ENCODE measurements at regions not wholly inside any gene's neighbourhood (a gene's known extent, or its start where the extent isn't known, plus 50 kb on each side); places are given as distances from the start of the nearest gene placed in this dataset.

GRCh38 chrX:790783-791360 lies 160.3 kb downstream of the SHOX start:
- FAIRE-seq, result no peak
- no peaks in the 10 kb centered on the region for H4K20me1 ChIP-seq (ENCODE audit: control insufficient read depth, insufficient read depth)
- 44% methylated on average over 29 of the region's 30 CpGs for WGBS (ENCODE audit: insufficient coverage, insufficient replicate concordance, low lambda C conversion rate, missing lambda C conversion rate)
- no peak overlapping the region for H3K9ac ChIP-seq (ENCODE audit: control insufficient read depth, insufficient read depth, low read length)
- no TSS peak for BruUV-seq (replicated peaks)
- no peaks in the 10 kb centered on the region for H3K36me3 ChIP-seq (ENCODE audit: control insufficient read depth in 2 of 2, insufficient read depth in 2 of 2, low read length in 1 of 2)
- H3K4me3 ChIP-seq, result no peak overlapping the region
- no peaks in the 10 kb centered on the region for H3K27me3 ChIP-seq (replicated peaks in 1 of 2; ENCODE audit: control insufficient read depth in 2 of 2, insufficient read depth in 2 of 2, low read length in 1 of 2)
- no peak overlapping the region for H3K4me2 ChIP-seq (ENCODE audit: control insufficient read depth, insufficient read depth)
- H3K4me1 ChIP-seq (ENCODE audit: control insufficient read depth, insufficient read depth, low read length), result no peaks in the 10 kb centered on the region
- no peaks in the 10 kb centered on the region for H3K79me2 ChIP-seq (ENCODE audit: control insufficient read depth, insufficient read depth, low read length)
- no peak overlapping the region for H3K27ac ChIP-seq (ENCODE audit: control insufficient read depth, insufficient read depth)
- CTCF ChIA-PET, result no interaction called here
- in situ Hi-C loops (cut with MboI), result no loop called here
- H3K9me3 ChIP-seq (replicated peaks; ENCODE audit: control insufficient read depth, insufficient read depth, low read length), result no peaks in the 10 kb centered on the region; the same call in 2 of the 3 replicates
- no peak for TF ChIP-seq BCLAF1 (IDR thresholded peaks at IDR 0.05)
- DNase-seq (ENCODE audit: low read depth, low spot score), result no peak
- SMC1A ChIA-PET (ENCODE audit: uncharacterized antibody, unreplicated experiment), result no interaction called here
- no peak overlapping the region for H2AFZ ChIP-seq (ENCODE audit: control insufficient read depth, low read depth, low read length)
- no peak for ATAC-seq
- POLR2A ChIA-PET, result no interaction called here
- RAD21 ChIA-PET (ENCODE audit: unreplicated experiment), result no interaction called here
- intact Hi-C loops (cut with micrococcal nuclease; ENCODE audit: unreplicated experiment), result no loop called here

GRCh38 chrX:790041-790506 lies 159.5 kb downstream of the SHOX start:
- Histone ChIP-seq H2AFZ (ENCODE audit: control insufficient read depth, low read depth, low read length) (no peak overlapping the region), H3K27ac (ENCODE audit: control insufficient read depth, insufficient read depth) (no peak overlapping the region), H3K27me3 (replicated peaks in 1 of 2; ENCODE audit: control insufficient read depth in 2 of 2, insufficient read depth in 2 of 2, low read length in 1 of 2) (no peaks in the 10 kb centered on the region), H3K4me3 (no peak overlapping the region), H3K79me2 (ENCODE audit: control insufficient read depth, insufficient read depth, low read length) (no peaks in the 10 kb centered on the region), H3K4me2 (ENCODE audit: control insufficient read depth, insufficient read depth) (no peak overlapping the region), H3K4me1 (ENCODE audit: control insufficient read depth, insufficient read depth, low read length) (no peaks in the 10 kb centered on the region), H3K9me3 (replicated peaks; ENCODE audit: control insufficient read depth, insufficient read depth, low read length) (no peaks in the 10 kb centered on the region; the same call in 2 of the 3 replicates), H3K9ac (ENCODE audit: control insufficient read depth, insufficient read depth, low read length) (no peak overlapping the region), H3K36me3 (ENCODE audit: control insufficient read depth in 2 of 2, insufficient read depth in 2 of 2, low read length in 1 of 2) (no peaks in the 10 kb centered on the region), H4K20me1 (ENCODE audit: control insufficient read depth, insufficient read depth) (no peaks in the 10 kb centered on the region)
- ChIA-PET CTCF (no interaction called here), POLR2A (no interaction called here), SMC1A (ENCODE audit: uncharacterized antibody, unreplicated experiment) (no interaction called here), RAD21 (ENCODE audit: unreplicated experiment) (no interaction called here)
- in situ Hi-C loops (cut with MboI) (no loop called here), intact Hi-C loops (cut with micrococcal nuclease; ENCODE audit: unreplicated experiment) (no loop called here)
- WGBS (ENCODE audit: insufficient coverage, insufficient replicate concordance, low lambda C conversion rate, missing lambda C conversion rate), result 59% methylated on average over 15 of the region's 18 CpGs
- no peak for TF ChIP-seq DPF2 (IDR thresholded peaks at IDR 0.05)
- TF ChIP-seq TCF12 (IDR thresholded peaks at IDR 0.05; ENCODE audit: low read depth, low read length), result no peak
- no peak for TF ChIP-seq RUNX3 (IDR thresholded peaks at IDR 0.05; ENCODE audit: low read length)
- TF ChIP-seq TCF3 (IDR thresholded peaks at IDR 0.05; ENCODE audit: borderline replicate concordance, insufficient read depth, low read depth, low read length), result no peak
- no peak for TF ChIP-seq RCOR1 (conservative IDR thresholded peaks at IDR 0.05; ENCODE audit: low read depth, low read length)
- no peak for TF ChIP-seq HSF1 (IDR thresholded peaks at IDR 0.05; ENCODE audit: low read depth, low read length)
- no peak for TF ChIP-seq ZNF24 (IDR thresholded peaks at IDR 0.05)
- no peak for TF ChIP-seq MYC (IDR thresholded peaks at IDR 0.05; ENCODE audit: insufficient read depth, insufficient read length, insufficient replicate concordance, low read length, severe bottlenecking)
- TF ChIP-seq TAF1 (IDR thresholded peaks at IDR 0.05; ENCODE audit: borderline replicate concordance, low read depth, low read length), result no peak
- no peak for TF ChIP-seq EED (IDR thresholded peaks at IDR 0.05; ENCODE audit: low read depth)
- TF ChIP-seq TBL1XR1 (IDR thresholded peaks at IDR 0.05; ENCODE audit: low read depth, low read length), result no peak
- no peak for TF ChIP-seq SREBF2 (IDR thresholded peaks at IDR 0.05; ENCODE audit: low read length)
- TF ChIP-seq TCF7 (IDR thresholded peaks at IDR 0.05; ENCODE audit: borderline replicate concordance), result no peak
- TF ChIP-seq POU2F2 (IDR thresholded peaks at IDR 0.05; ENCODE audit: borderline replicate concordance, low read depth, low read length), result no peak
- no peak for DNase-seq (ENCODE audit: low read depth, low spot score)
- BruUV-seq (replicated peaks), result no TSS peak
- FAIRE-seq, result no peak
- no peak for ATAC-seq
